Dendritic cell treated with granulocyte-macrophage colony-stimulating factor and Interleukin-4, amounts not matched to agents 40 ng/mL and 50 ng/mL, for 4 days (primary cell): ENCODE measurements at regions not wholly inside any gene's neighbourhood (a gene's known extent, or its start where the extent isn't known, plus 50 kb on each side); places are given as distances from the start of the nearest gene placed in this dataset.
A peak's percentile ranks its signal among the peaks of the same experiment; 100 is the strongest.

Experiments
- H3K27ac Mint-ChIP-seq: one replicate; pipeline ENCODE4 v1.8.0; 2022; ENCODE audit warnings: mild to moderate bottlenecking, mixed read lengths
- H3K27me3 Mint-ChIP-seq: one replicate; pipeline ENCODE4 v1.8.0; 2022; ENCODE audit warnings: mild to moderate bottlenecking, mixed read lengths
- H3K36me3 Mint-ChIP-seq: one replicate; pipeline ENCODE4 v1.8.0; 2022; ENCODE audit warnings: low read depth, mixed read lengths
- H3K4me1 Mint-ChIP-seq: one replicate; pipeline ENCODE4 v1.8.0; 2022; ENCODE audit warnings: low read depth, mixed read lengths
- H3K4me3 Mint-ChIP-seq: one replicate; pipeline ENCODE4 v1.8.0; 2022; ENCODE audit warnings: mild to moderate bottlenecking, moderate library complexity, mixed read lengths
- H3K9me3 Mint-ChIP-seq: one replicate; pipeline ENCODE4 v1.8.0; 2022; ENCODE audit warnings: mixed read lengths
- intact Hi-C: fragments of 100-400 bp; cut with micrococcal nuclease; formaldehyde crosslinking; loops from one replicate; pipeline ENCODE4 v1.15.0; 2022

DNA sequence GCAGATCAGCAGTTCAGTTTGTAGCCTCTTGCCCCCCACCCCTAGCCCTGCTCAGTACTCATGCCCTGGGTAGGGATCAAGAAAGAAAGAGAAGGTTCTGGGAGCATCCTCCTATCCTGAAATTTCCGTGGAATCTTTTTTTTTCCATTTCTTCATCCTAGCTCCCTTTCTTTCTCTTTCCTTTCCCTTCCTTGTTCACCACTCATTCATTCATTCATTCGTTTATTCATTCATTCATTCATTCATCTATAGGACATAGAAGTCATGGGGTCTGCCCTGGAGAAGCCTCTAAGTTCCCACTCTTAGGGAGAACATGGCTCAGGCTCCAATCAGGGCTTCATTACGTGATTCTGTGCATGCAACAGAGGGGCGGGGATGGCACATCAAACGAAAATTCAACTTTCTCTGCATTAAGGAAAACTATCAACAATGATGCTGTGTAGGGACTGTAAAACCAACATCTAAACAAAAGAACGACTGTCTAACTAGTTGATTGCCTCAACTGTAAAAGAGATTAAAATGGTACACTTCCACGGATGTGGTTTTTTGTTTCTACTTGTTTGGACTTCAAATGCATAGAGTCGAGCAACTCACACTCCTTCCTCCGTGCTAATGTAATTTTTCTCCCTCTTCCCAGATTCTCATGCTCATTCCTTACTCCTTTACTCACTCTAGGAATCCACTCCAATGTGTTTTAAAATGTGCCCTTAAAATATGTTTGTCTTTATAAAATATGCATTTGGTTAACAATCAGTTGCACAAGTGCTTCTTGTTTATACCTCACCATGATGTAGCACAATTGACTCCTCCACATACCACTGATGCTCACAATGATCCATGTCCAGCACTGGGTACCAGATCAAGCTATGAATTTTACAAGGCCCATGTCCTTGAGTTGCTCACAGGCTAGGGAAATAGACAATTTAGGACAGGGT, 101.2 kb upstream of the SLC2A1 start:
- no peaks in the 10 kb centered on the region for H3K9me3 Mint-ChIP-seq
- H3K27me3 Mint-ChIP-seq = peaks cover 12% of the 10 kb centered on the region
- H3K4me3 Mint-ChIP-seq = no peak overlapping the region
- peaks cover 21% of the 10 kb centered on the region for H3K4me1 Mint-ChIP-seq
- intact Hi-C loops = no loop called here
- H3K36me3 Mint-ChIP-seq = no peaks in the 10 kb centered on the region
- H3K27ac Mint-ChIP-seq = no peak overlapping the region

DNA sequence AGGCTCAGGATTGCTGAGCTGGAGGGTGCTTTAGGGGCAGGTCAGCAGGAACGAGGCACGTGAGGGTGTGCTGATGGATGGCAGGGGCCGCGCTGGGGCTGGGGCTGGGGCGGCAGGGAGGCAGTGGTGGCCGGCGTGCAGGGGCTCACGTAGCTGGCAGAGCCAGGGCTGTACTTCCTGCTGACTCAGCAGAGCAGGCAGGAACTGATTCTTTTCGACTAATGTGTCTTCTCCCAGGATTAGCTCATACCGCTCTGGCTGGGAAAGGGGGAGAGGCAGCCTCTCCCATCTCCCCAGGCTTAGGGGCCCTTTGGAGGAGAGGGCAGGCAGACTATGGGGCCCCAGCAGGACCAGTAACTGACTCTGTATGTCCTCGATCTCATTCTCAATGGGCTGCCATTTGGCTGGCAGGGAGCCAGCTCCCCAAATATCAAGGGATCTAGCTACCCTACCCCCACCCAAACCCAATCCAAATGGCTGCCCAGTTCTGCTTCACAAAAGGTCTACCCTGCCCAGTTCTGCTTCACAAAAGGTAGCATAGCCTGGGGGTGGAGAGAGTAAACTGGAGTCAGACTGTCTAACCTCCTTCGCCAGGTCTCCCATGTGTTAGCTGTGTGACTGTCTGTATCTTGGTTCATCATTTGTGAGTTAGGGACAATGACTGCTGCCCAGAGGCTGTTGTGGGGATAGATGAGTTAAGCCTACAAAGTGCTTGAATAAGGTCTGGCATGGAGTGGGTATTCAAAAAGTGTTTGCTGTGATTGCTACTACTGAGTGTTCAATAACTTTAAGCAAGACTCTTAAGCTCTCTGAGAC, 100.1 kb upstream of the SLC2A1 start:
- peak overlapping the region; percentile 31 for H3K27ac Mint-ChIP-seq
- H3K27me3 Mint-ChIP-seq = peaks cover 12% of the 10 kb centered on the region
- H3K9me3 Mint-ChIP-seq = no peaks in the 10 kb centered on the region
- H3K4me3 Mint-ChIP-seq = no peak overlapping the region
- intact Hi-C loops = no loop called here
- no peaks in the 10 kb centered on the region for H3K36me3 Mint-ChIP-seq
- H3K4me1 Mint-ChIP-seq = peaks cover 21% of the 10 kb centered on the region

DNA sequence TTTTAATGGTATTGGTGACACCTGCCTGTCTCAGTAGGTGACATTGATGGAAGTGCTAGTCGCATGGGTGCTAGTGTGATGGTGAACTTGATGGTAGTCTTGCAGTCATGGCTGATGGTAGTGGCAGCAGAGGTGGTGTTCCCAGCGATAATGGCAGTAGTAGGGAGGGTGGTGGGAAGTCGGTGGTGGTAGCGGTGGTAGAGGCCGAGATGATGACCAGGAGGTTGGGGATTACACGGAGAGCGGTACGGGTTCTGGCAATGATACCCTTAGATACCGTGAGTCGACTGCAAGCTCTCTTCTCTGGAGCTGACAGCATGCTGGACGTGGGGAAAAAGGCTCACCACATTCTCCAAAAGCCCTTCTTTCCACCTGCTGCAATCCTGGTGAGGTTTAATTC, 99.4 kb upstream of the SLC2A1 start:
- intact Hi-C loops = no loop called here
- H3K4me3 Mint-ChIP-seq = no peak overlapping the region
- H3K4me1 Mint-ChIP-seq = peaks cover 21% of the 10 kb centered on the region
- no peak overlapping the region for H3K27ac Mint-ChIP-seq
- H3K27me3 Mint-ChIP-seq = peaks cover 12% of the 10 kb centered on the region
- no peaks in the 10 kb centered on the region for H3K36me3 Mint-ChIP-seq
- no peaks in the 10 kb centered on the region for H3K9me3 Mint-ChIP-seq

DNA sequence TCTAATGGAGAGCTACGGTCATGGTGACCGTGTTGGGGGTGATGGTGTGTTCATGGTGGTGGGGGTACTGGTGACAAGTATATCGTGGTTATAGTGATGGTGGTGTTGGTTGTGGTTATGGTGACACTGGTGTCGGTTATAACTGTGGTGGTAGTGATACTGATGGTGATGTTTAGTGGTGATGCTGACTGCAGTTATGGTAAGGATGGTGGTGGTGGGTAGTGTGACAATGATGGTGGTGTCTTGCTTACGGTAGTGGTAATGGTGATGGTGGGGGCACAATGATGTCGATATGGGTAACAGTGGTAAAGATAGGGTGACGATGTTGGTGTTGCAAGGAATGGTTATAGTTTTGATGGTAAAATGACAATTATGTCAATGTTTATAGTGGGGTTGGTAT, 98.9 kb upstream of the SLC2A1 start:
- intact Hi-C loops = no loop called here
- Mint-ChIP-seq H3K36me3 (no peaks in the 10 kb centered on the region), H3K27me3 (peaks cover 12% of the 10 kb centered on the region), H3K4me1 (peaks cover 21% of the 10 kb centered on the region), H3K27ac (no peak overlapping the region), H3K9me3 (no peaks in the 10 kb centered on the region), H3K4me3 (no peak overlapping the region)

DNA sequence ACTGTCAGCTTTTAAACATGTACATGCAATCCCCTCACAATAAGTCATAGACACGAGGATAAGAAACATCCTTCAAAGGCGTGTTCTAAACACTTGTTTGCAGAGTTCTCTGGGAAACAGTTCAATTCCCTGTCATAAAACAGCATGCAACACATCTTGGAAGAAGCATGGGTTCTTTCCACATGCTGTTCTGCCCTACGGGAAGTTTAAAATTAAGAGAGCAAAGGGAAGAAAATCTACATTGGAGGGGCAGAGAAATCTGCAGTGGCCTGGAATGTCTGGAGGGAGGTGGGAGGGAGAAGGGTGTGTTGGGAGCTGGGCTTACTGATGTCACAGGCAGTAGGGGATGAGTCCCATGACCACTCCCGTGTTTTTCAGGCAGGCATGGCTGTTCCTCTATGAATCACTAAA, 98.3 kb upstream of the SLC2A1 start:
- Mint-ChIP-seq H3K9me3 (no peaks in the 10 kb centered on the region), H3K36me3 (no peaks in the 10 kb centered on the region), H3K4me1 (peaks cover 21% of the 10 kb centered on the region), H3K27me3 (peaks cover 12% of the 10 kb centered on the region), H3K4me3 (no peak overlapping the region), H3K27ac (no peak overlapping the region)
- intact Hi-C loops = no loop called here

DNA sequence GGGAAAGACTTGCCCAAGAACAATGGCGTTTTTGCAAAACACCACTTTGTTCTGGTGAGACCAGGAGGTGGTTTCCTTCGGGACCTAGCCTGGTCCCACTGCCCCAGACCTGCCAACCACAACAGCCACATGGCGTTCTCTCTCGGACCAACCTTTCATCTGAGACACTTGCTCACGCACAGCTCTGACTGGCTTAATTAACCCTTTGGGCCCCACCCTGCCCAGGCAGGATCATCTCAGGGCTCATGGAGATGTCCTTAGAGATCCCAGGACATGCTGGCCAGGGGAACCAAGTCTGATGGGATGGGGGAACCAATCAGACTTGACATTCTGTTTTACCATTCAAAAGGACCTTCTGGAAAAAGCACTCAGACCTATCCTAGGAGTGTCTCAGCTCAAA, 97.8 kb upstream of the SLC2A1 start:
- intact Hi-C loops = no loop called here
- H3K9me3 Mint-ChIP-seq = no peaks in the 10 kb centered on the region

DNA sequence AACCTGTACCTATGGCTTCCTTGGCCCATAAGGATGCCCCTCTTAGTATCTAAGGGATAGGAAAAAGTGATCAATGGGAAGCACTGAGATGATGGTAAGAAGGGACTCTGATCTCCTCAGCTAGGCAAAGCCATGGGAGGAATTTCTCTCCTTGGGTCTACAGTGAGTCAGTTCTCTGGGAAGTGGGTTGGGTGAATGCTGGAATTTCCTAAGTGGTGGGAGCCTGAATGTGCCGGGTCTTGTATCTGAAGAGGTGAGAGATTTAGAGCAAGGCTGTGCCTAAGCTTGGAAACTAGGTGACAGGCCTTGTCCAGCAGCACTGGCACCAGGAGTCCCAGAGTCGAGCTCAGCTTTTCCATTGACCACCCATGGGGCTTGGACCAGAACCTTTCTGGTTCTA, 96.3 kb upstream of the SLC2A1 start:
- H3K4me1 Mint-ChIP-seq = peaks cover 26% of the 10 kb centered on the region
- H3K27ac Mint-ChIP-seq = no peak overlapping the region
- no peaks in the 10 kb centered on the region for H3K9me3 Mint-ChIP-seq
- H3K36me3 Mint-ChIP-seq = no peaks in the 10 kb centered on the region
- peaks cover 11% of the 10 kb centered on the region for H3K27me3 Mint-ChIP-seq
- intact Hi-C loops = no loop called here
- H3K4me3 Mint-ChIP-seq = no peak overlapping the region

More for the DNA sequence above, 97.8 kb upstream of the SLC2A1 start:
- H3K27ac Mint-ChIP-seq = no peak overlapping the region
- no peaks in the 10 kb centered on the region for H3K36me3 Mint-ChIP-seq
- H3K27me3 Mint-ChIP-seq = peaks cover 12% of the 10 kb centered on the region
- peaks cover 25% of the 10 kb centered on the region for H3K4me1 Mint-ChIP-seq
- H3K4me3 Mint-ChIP-seq = no peak overlapping the region

DNA sequence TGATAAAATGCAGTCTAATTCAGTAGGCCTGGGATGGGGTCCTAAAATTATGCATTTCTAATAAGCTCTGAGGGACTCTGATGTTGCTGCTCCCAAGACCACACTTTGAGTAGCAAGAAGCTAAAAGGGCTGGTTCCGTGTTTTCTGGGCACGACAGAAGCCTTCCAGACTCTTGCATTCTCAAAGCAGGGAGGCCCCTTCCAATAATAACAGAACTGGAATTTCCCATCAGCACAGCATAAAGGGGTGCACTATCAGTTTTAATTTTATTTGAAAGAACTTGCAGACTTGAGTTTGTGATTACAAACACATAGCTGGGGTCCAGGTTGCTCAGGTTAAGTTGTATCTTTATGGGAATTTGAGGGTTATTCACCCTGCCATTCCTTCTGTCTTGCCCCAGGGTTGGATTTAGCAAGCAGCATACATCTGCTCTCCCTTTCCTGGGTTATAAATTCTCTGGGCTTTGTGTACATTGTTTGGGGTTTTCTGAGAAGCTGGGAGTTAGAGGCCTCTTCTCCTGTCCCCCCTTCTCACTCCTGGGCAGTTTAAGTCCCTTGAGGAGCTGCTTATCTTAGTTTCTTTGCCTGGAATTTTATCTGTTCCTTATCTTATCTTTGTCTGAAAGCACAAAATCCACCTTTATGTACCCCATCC, 94.2 kb upstream of the SLC2A1 start:
- H3K9me3 Mint-ChIP-seq = no peaks in the 10 kb centered on the region
- no peaks in the 10 kb centered on the region for H3K36me3 Mint-ChIP-seq
- no peak overlapping the region for H3K27ac Mint-ChIP-seq
- intact Hi-C loops = no loop called here
- peaks cover 9% of the 10 kb centered on the region for H3K27me3 Mint-ChIP-seq
- H3K4me3 Mint-ChIP-seq = no peak overlapping the region
- peaks cover 18% of the 10 kb centered on the region for H3K4me1 Mint-ChIP-seq

DNA sequence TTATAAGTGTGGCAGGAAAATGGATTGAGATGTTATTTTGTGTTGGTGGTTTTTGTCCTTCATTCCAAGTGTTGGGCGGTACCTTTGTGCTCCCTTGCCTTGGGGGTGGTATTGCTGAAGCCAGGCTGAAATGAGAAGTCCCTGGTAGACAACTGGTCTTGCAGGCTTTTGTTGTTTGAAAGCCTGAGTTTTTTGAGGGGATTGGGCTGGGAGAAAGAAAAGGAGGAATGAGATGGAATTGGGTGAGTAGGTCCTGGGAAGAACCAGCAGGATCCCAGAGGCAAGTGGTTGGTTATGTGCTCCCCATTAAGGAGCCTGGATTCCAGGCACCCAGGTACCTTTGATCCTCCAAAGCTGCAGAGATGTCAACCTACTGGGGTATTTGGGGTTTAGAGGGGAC, 93.7 kb upstream of the SLC2A1 start:
- H3K9me3 Mint-ChIP-seq = no peaks in the 10 kb centered on the region
- no peaks in the 10 kb centered on the region for H3K36me3 Mint-ChIP-seq
- H3K4me3 Mint-ChIP-seq = no peak overlapping the region
- intact Hi-C loops = no loop called here
- H3K27ac Mint-ChIP-seq = no peak overlapping the region
- H3K27me3 Mint-ChIP-seq = peaks cover 7% of the 10 kb centered on the region
- H3K4me1 Mint-ChIP-seq = peaks cover 12% of the 10 kb centered on the region

DNA sequence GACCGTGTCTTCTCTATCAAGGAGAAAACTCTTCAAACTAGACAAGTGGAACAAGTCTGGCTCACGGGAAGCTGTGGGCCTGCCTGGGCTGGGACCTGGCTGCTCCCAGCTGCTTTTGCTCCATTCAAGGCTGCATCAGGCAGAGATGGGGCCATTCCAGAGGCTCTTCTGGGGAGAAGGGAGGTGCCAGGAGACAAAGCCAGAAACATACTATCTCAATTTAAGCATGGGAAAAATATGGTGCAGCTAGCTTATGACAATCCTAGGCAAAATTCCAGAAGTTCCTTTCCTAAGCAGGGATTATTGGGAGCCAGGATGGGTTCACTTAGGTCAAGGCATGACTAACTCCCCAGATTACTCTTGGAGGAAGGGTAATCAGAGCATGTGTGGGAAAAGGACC, 90.8 kb upstream of the SLC2A1 start:
- Mint-ChIP-seq H3K27me3 (peaks cover 4% of the 10 kb centered on the region), H3K9me3 (no peaks in the 10 kb centered on the region), H3K4me3 (no peak overlapping the region), H3K27ac (no peak overlapping the region), H3K4me1 (peaks cover 10% of the 10 kb centered on the region), H3K36me3 (no peaks in the 10 kb centered on the region)
- intact Hi-C loops = no loop called here

DNA sequence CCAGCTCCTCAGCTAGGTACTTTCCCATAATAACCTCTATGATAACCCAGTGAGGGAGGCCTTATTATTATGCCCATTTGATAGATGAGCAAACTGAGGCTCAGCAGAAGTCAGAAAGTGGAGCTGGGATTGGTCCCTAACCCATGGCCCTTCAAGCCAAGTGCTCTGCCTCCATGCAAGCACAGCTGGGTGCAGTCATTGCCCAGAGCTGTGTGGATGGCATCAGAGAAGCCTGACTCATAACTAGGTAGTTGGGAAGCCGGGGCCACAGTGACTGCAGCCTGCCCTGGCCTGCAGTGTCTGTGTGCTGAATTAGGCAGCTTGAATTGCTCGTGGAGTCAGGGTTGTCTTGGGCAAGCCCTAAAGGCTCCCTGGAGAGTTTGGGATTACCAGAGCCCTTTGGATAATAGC, 89.9 kb upstream of the SLC2A1 start:
- intact Hi-C loops = no loop called here
- Mint-ChIP-seq H3K9me3 (no peaks in the 10 kb centered on the region), H3K27ac (no peak overlapping the region), H3K27me3 (peaks cover 4% of the 10 kb centered on the region), H3K4me1 (peaks cover 10% of the 10 kb centered on the region), H3K36me3 (no peaks in the 10 kb centered on the region), H3K4me3 (no peak overlapping the region)

DNA sequence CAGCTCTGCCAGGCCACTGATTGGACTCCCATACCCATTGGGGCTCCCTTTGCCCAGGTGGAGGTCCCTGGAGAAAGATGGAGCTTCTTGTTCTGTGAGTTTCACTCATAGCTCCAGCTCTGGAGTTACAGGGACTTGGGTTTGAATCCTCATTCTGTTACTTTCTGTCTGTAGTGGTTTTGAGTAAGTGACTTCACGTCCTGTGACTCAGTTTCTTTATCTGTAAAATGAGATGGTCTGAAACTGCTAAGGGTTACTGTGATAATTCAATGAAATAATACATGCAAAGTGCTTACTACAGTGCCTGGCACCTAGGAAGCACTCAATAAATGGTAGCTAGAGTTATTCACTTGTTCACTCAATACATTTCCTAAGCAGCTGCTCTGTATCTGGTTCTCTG, 88.5 kb upstream of the SLC2A1 start:
- Mint-ChIP-seq H3K4me1 (peaks cover 16% of the 10 kb centered on the region), H3K9me3 (no peaks in the 10 kb centered on the region), H3K27ac (no peak overlapping the region), H3K4me3 (no peak overlapping the region), H3K36me3 (no peaks in the 10 kb centered on the region), H3K27me3 (peaks cover 4% of the 10 kb centered on the region)
- intact Hi-C loops = no loop called here

DNA sequence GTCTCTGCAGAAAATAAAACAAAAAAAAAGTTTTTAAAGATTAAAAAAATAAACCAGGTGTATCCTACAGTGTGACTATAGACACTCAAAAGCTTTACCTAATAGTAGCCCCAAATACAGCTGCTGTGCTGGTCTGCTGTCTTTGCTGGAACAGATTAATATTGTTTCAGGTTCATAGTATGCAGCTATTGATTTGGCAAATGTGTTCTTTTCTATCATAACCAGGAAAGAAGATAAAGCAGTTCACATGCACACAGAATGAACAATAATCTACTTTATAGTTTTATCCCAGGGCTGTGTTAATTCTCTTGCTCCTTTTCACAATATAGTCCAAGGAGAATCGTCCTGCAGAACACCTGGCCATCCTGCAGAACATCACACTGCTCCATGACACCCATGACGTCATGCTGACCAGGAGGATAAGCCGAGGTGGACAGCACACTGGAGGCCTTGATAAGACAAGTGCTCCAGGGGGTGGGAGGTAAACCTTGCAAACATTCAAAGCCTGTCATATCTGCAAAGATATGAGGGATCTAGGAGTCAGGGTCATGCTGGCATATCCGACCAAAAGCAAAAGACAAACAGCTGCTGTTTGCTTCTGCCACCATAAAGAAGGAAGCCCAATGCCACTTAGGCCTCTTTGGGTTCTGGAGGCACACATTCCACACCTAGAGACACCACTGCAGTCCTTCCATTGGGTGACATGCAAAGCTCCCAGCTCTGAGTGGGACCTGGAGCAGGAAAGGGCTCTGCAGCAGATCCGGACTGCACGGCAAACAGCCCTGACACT, 86.1 kb upstream of the SLC2A1 start:
- Mint-ChIP-seq H3K27me3 (peaks cover 2% of the 10 kb centered on the region), H3K4me1 (peaks cover 12% of the 10 kb centered on the region), H3K4me3 (no peak overlapping the region), H3K36me3 (no peaks in the 10 kb centered on the region), H3K27ac (no peak overlapping the region), H3K9me3 (no peaks in the 10 kb centered on the region)
- intact Hi-C loops = no loop called here
